ENCODE measurements at regions not wholly inside any gene's neighbourhood (a gene's known extent, or its start where the extent isn't known, plus 50 kb on each side); places are given as distances from the start of the nearest gene placed in this dataset.

DNA sequence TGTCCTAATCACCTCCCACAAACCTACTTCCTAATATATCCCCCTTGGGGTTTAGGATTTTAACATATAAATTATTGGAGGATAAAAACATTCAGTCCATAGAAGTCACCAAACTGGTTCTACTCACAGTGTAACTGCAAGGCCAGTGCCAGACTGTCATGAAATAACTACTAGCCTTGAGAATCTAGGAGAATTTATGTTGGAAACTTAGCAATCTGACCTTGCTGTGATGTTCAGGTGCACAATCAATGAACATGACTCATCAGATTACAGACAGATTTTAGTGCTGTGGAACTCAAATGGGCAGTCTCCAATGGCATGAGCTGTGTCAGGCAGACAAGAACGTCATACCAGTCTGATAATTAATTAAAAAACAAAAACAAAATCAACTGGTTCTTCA lies 571.4 kb upstream of the IGFBP3 start:
- no peaks in the 10 kb centered on the region for H3K4me1 ChIP-seq (ENCODE audit: insufficient read depth, low read length, poor library complexity, severe bottlenecking)
- no peak overlapping the region for H3K4me2 ChIP-seq (ENCODE audit: low read depth, low read length, poor library complexity, severe bottlenecking)
- H3K9ac ChIP-seq (ENCODE audit: low read depth, low read length, poor library complexity, severe bottlenecking) = no peak overlapping the region
- H3K4me3 ChIP-seq (ENCODE audit: low read length, poor library complexity, severe bottlenecking) = no peak overlapping the region
- no peaks in the 10 kb centered on the region for H3K9me3 ChIP-seq (ENCODE audit: insufficient read depth, low read depth, low read length)
- no peaks in the 10 kb centered on the region for H4K20me1 ChIP-seq (ENCODE audit: insufficient read depth, low read length, poor library complexity, severe bottlenecking)
- no peaks in the 10 kb centered on the region for H3K79me2 ChIP-seq (ENCODE audit: insufficient read depth, low read length)
- no peaks in the 10 kb centered on the region for H3K36me3 ChIP-seq (ENCODE audit: insufficient read depth, low read length)
- H3K9me2 ChIP-seq (replicated peaks; ENCODE audit: low read depth, low read length) = no peaks in the 10 kb centered on the region
- no peaks in the 10 kb centered on the region for H3F3A ChIP-seq (ENCODE audit: low read depth)
- no peaks in the 10 kb centered on the region for H3K27me3 ChIP-seq (ENCODE audit: insufficient read depth, low read length, poor library complexity, severe bottlenecking)
- no peak overlapping the region for H2AFZ ChIP-seq (ENCODE audit: low read length)
- TF ChIP-seq EZH2phosphoT487 (IDR thresholded peaks at IDR 0.05; ENCODE audit: borderline replicate concordance) = no peak
- TF ChIP-seq, protein P1, sequence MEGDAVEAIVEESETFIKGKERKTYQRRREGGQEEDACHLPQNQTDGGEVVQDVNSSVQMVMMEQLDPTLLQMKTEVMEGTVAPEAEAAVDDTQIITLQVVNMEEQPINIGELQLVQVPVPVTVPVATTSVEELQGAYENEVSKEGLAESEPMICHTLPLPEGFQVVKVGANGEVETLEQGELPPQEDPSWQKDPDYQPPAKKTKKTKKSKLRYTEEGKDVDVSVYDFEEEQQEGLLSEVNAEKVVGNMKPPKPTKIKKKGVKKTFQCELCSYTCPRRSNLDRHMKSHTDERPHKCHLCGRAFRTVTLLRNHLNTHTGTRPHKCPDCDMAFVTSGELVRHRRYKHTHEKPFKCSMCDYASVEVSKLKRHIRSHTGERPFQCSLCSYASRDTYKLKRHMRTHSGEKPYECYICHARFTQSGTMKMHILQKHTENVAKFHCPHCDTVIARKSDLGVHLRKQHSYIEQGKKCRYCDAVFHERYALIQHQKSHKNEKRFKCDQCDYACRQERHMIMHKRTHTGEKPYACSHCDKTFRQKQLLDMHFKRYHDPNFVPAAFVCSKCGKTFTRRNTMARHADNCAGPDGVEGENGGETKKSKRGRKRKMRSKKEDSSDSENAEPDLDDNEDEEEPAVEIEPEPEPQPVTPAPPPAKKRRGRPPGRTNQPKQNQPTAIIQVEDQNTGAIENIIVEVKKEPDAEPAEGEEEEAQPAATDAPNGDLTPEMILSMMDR (conservative IDR thresholded peaks at IDR 0.05; ENCODE audit: low read length) = no peak

DNA sequence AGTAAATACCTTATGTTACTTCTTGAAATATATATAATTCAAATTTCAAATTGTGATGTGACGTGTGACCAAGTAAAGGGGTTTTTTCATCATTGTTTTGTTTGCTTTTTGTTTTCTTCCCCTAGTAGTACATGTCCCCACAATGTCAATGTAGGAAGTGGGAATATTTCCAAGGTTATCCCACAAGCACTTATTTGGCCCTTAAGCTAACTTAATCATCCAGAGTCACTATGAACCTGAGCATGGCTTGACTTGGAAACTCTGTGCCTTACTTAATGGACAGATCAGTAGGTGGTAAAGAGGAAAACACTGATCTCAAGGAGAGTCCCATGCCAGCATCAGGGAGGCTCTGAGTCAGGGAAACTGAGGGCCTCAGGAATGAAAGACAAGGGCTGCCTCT lies 569.3 kb upstream of the IGFBP3 start:
- Histone ChIP-seq H2AFZ (ENCODE audit: low read length) (no peak overlapping the region), H3K27me3 (ENCODE audit: insufficient read depth, low read length, poor library complexity, severe bottlenecking) (no peaks in the 10 kb centered on the region), H3K4me3 (ENCODE audit: low read length, poor library complexity, severe bottlenecking) (no peak overlapping the region), H3K79me2 (ENCODE audit: insufficient read depth, low read length) (no peaks in the 10 kb centered on the region), H3K9me2 (replicated peaks; ENCODE audit: low read depth, low read length) (no peaks in the 10 kb centered on the region), H3K9me3 (ENCODE audit: insufficient read depth, low read depth, low read length) (no peaks in the 10 kb centered on the region), H3K36me3 (ENCODE audit: insufficient read depth, low read length) (no peaks in the 10 kb centered on the region), H4K20me1 (ENCODE audit: insufficient read depth, low read length, poor library complexity, severe bottlenecking) (no peaks in the 10 kb centered on the region), H3K9ac (ENCODE audit: low read depth, low read length, poor library complexity, severe bottlenecking) (no peak overlapping the region), H3K4me2 (ENCODE audit: low read depth, low read length, poor library complexity, severe bottlenecking) (no peak overlapping the region), H3K4me1 (ENCODE audit: insufficient read depth, low read length, poor library complexity, severe bottlenecking) (no peaks in the 10 kb centered on the region), H3F3A (ENCODE audit: low read depth) (no peaks in the 10 kb centered on the region)
- TF ChIP-seq, protein P1 (conservative IDR thresholded peaks at IDR 0.05; ENCODE audit: low read length) = no peak
- no peak for TF ChIP-seq EZH2phosphoT487 (IDR thresholded peaks at IDR 0.05; ENCODE audit: borderline replicate concordance)

DNA sequence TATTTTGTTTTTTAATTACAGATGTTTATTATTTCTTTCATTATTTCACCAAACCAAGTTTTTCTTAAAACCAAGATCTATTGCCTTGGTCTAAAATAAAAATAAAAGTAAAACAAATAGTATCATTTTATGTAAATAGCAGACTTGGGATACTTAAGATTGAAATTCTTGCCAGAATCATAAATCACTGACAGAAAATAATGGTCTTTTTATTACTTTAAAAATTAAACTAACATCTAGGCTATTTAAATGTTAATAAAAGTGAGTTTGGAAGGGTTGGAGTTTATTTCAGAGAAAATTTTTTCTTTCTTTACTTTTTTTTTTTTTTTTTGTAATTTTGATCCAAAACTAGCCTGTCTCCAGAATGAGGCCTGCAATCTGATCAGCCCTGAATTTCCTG lies 568.0 kb upstream of the IGFBP3 start:
- Histone ChIP-seq H3K9ac (ENCODE audit: low read depth, low read length, poor library complexity, severe bottlenecking) (no peak overlapping the region), H3K4me1 (ENCODE audit: insufficient read depth, low read length, poor library complexity, severe bottlenecking) (no peaks in the 10 kb centered on the region), H4K20me1 (ENCODE audit: insufficient read depth, low read length, poor library complexity, severe bottlenecking) (no peaks in the 10 kb centered on the region), H3K4me3 (ENCODE audit: low read length, poor library complexity, severe bottlenecking) (no peak overlapping the region), H3K79me2 (ENCODE audit: insufficient read depth, low read length) (no peaks in the 10 kb centered on the region), H3K36me3 (ENCODE audit: insufficient read depth, low read length) (no peaks in the 10 kb centered on the region), H3K4me2 (ENCODE audit: low read depth, low read length, poor library complexity, severe bottlenecking) (no peak overlapping the region), H3K27me3 (ENCODE audit: insufficient read depth, low read length, poor library complexity, severe bottlenecking) (no peaks in the 10 kb centered on the region), H3F3A (ENCODE audit: low read depth) (no peaks in the 10 kb centered on the region), H3K9me3 (ENCODE audit: insufficient read depth, low read depth, low read length) (no peaks in the 10 kb centered on the region), H2AFZ (ENCODE audit: low read length) (no peak overlapping the region), H3K9me2 (replicated peaks; ENCODE audit: low read depth, low read length) (no peaks in the 10 kb centered on the region)
- TF ChIP-seq EZH2phosphoT487 (IDR thresholded peaks at IDR 0.05; ENCODE audit: borderline replicate concordance) = no peak
- TF ChIP-seq, protein P1 (conservative IDR thresholded peaks at IDR 0.05; ENCODE audit: low read length) = no peak
